GM21528 (cell line): ENCODE measurements at regions not wholly inside any gene's neighbourhood (a gene's known extent, or its start where the extent isn't known, plus 50 kb on each side); places are given as distances from the start of the nearest gene placed in this dataset.
"Not testable (repeated sequence)": the region's sequence is repeated elsewhere in the genome, so short reads cannot be mapped to it uniquely, and the experiment has no call there.

Source experiments
- ATAC-seq: cut with Tn5 transposase; IDR thresholded peaks from one replicate; pipeline ENCODE4 v1.9.1; 2021; ENCODE audit warnings: mild to moderate bottlenecking, moderate library complexity; ENCODE audit not compliant: unreplicated experiment, low FRiP score

- ATAC-seq: no peak
Observed at GRCh38 chr15:95041297-95041696, 809.9 kb downstream of the MCTP2 start.

DNA sequence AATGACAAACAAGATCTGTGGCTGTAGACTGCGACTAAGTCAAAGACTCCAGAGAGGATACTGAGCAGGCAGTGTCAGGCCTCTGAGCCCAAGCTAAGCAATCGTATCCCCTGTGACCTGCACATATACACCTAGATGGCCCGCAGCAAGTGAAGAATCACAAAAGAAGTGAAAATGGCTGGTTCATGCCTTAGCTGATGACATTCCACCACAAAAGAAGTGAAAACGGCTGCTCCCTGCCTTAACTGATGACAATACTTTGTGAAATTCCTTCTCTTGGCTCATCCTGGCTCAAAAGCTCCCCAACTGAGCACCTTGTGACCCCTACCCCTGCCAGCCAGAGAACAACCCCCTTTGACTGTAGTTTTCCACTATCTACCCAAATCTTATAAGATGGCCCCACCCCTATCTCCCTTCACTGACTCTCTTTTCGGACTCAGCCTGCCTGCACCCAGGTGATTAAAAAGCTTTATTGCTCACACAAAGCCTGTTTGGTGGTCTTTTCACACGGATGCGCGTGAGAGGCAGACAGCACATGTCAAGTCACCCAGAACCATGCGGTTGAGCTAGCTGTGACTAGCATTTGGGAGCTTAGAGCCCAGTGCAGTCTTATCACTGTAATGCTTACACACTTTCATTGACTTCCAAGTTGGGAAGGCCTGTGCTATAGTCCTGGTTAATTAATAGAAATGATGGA is 812.0 kb downstream of the MCTP2 start:
- not testable (repeated sequence) for ATAC-seq

DNA sequence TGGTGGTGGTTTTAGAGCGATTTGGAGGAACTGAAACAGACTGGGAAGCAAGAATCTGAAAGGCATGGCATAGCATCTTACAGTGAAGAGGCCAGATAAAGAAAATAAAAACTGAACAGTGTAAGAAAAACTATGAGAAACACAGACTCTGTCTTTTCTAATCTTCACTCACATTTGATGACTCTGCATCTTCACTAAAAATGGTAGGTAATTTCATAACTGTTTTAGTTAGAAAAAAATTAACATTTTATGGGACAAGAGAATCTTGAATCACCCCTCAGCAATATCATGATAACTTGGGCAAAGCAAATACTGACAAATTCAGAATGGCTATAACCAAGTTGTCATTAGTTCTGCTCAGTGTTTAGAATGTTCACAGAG is 812.6 kb downstream of the MCTP2 start:
- no peak for ATAC-seq

DNA sequence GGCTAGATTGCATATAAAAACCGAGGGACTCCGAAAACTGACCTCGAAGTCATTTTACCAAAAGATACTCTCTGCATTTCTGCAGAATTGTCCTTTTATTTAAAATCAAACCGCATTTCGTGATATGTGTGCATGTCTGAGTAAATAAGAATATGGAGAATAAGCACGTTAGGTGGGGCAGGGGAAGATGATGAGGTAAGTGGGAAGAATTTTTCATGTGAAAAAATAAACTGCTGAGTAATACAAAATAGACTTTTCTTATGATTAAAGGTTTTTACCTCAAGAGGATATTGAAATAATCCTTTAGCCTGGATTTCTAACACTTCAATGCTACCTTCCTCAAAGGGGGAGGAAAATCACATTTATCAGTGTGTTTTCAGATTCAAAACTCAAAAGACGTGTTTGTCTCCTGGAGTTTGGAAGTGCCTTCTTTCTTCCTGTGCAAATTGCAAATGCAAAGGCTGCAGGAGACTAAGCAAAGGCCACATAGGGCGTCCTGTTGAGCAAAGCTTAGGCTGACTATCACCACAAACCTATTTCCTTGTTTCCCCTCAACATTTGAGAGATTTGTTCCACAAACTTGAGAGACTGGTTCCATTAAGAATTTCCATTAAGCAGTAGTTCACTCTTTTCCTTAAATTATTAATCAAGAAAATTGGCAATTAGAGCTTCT is 813.5 kb downstream of the MCTP2 start:
- ATAC-seq: no peak

DNA sequence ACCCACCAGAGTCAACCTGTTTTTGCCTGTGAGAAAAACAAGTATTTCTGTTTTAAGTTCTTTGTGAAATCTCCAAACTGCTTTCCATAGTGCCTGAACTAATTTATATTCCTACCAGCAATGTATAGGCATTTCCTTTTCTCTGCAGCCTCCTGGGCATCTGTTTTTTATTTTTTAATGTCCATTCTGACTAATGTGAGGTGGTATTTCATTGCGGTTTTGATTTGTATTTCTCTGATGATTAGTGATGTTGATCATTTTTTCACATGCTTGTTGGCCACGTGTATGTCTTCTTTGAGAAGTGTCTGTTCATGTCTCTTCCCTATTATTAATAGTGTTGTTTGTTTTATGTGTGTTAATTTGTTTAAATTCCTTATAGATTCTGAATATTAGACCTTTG is 820.5 kb downstream of the MCTP2 start:
- ATAC-seq: no peak

DNA sequence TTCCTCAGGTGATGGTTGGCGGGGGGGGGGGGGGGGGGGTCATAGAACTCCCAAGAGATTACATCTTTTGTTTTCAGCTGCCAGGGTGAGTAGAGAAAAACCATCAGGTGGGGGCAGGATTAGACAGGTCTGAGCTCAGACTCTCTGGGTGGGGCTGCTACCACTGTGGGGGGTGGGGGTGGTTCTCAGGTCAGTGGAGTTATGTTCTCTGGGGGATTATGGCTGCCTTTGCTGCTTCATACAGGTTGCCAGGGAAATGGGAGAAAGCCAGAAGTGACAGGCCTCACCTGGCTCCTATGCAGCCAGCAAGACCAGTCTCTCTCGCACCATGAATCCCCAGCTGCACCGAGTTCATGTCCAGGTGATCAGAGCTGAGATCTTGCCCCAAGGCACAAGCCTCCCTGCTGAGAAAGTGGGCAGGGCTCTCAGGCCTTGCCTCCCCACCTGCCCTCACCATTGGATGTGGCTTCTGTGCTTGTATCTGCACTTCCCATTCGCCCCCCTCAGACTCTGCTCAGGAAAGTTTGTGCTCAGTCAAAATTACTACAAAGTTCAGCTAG is 828.1 kb downstream of the MCTP2 start:
- ATAC-seq: no peak

DNA sequence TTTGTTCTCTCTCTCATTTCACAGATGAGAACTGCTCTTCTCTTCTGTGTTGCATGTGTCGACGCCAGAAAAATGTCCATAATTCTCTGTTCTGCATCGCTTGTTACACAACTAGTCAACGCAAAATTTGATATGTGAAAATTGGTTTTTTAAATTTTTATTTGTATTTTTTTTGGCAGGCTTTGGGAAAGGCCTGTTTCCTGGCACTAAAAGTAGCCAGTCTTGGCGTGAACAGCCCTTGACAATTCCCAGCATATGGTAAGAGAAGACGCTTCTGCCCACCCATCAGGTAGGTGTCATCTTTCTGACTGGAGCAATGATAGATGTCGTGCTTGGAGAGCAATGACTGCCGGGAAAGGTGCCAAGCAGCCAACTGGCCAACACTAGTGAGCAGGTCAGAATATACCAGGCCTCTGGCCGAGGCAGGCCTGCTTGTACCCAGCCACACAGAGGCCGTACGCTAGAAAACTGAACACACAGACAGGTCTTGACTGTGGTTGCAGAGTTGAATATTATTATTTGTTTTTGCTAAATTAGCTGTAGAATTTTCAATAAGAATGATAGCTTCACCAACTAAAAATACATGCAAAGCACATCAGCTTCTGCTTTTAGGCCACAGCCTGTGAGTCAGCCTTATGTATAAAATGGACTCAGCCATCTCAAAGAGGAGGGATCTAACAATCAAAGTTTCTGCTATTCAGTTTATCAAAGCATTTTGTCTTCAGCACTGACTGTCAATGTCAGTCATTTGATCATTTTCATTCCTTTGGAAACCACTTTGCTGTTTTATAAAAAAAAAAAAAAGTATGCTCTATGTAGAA is 837.5 kb downstream of the MCTP2 start:
- no peak for ATAC-seq

DNA sequence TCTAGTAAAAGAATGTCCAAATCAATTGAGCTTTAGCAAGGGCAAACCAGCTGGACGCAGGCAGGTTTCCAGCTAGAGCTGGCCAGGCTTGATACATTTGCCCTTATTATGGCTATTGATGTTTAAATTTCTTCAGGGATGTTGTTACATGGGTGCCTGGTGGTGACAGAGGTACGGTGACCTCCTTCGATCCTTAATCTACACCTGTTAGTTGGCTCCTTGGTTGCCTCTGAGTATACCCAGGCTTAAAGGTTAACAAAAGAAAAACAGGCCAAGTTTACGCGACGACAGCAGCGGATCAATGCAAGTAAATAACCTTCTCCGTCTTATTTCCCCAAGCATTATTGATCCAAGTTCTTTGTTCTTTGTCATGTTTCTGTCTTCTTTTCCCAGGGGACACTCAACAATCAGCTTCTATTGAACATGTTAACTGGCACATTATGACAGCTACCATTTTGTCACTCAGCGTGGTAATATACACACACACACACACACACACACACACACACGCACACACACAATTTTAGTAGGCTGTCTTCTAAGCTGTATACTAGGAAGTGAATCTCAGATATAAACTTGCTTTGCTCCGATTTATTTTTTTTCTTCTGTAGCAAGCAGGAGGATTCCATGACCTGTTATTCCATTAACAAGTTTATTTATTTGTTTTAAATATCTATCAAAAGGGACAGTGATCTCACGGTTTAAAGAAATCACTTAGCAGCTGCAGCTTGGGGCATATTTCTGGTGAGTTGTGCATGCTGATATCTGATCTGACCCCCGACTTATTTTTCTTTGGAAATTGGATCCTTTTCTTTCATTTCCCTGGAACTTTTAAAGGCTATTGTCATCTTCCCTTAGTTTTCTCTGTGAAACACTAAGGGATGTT is 844.7 kb downstream of the MCTP2 start:
- ATAC-seq: no peak

DNA sequence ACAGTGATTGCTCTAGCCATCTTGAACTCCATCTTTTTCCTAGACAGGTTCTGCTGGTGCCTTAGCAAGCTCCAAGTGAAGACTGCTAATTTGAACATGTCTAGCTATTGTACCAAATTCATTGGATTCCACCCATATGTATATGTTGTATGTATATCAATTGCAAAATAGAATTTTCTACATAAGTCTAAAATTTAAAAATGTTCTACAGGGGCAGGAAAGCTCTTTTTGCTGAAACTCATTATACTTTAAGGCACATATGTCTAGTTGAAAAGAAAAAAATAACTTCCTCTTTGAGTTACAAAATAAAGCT is 845.3 kb downstream of the MCTP2 start:
- no peak for ATAC-seq

- no peak for ATAC-seq
Observed at GRCh38 chr15:95078003-95078402, 846.6 kb downstream of the MCTP2 start.

DNA sequence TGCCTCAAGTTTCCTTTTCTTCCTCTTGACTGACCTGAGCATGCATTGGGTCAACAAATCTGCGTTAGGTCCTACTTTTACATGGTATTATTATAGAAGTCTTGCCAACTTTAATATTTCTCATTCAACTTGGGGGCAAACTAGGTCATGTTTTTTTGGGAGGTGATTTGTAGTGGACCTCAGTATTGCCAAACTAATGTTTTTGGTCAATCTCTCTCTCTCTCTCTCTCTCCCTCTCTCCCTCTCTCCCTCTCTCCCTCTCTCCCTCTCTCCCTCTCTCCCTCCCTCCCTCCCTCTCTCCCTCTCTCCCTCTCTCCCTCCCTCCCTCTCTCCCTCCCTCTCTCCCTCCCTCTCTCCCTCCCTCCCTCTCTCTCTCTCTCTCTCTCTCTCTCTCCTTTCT is 848.9 kb downstream of the MCTP2 start:
- ATAC-seq: not testable (repeated sequence)

- no peak for ATAC-seq
Observed at GRCh38 chr15:95085056-95085455, 853.7 kb downstream of the MCTP2 start.

GRCh38 chr15:95086531-95087252 is 855.3 kb downstream of the MCTP2 start:
- ATAC-seq: no peak

- no peak for ATAC-seq
Observed at GRCh38 chr15:95087253-95087609, 855.9 kb downstream of the MCTP2 start.

GRCh38 chr15:95091444-95091843 is 860.1 kb downstream of the MCTP2 start:
- no peak for ATAC-seq

DNA sequence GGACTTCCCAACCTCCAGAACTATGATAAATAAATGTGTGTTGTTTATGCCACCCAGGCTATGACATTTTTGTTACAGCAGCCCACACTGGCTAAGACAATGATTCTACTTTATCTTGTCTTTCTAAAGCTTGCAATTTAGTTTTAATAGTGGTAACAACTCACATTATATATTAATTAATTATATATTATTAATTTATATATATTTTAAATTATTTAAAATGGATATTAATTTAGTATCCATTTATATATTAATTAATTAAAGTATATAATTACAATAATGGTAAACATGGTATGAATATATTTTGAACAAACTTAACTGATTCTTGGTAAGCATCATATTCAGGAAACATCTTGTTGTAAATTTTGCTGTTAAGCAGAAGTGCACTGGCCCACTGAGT is 863.9 kb downstream of the MCTP2 start:
- ATAC-seq: no peak

GRCh38 chr15:95096651-95097050 is 865.3 kb downstream of the MCTP2 start:
- ATAC-seq: no peak

GRCh38 chr15:95097361-95097760 is 866.0 kb downstream of the MCTP2 start:
- no peak for ATAC-seq

DNA sequence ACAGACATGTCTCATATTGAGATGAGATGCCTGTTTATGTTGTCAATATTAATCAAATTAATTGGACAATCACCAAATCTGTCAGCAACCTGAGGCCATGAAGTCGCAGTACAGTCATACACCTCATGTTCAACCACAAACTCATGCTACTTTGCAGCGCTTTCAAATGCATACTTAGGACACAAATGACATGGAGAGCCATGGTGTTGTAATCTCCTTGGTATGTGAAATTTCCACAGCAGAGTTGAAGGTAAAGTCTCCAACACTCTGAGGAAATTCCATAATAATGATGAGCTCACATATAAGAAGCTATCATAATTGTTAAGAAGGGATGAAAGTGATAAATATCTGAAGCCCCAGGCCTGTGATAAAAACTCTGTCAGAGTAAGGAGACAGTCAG is 873.9 kb downstream of the MCTP2 start:
- no peak for ATAC-seq

GRCh38 chr15:95106801-95107200 is 875.4 kb downstream of the MCTP2 start:
- no peak for ATAC-seq
